ENCODE measurements at regions not wholly inside any gene's neighbourhood (a gene's known extent, or its start where the extent isn't known, plus 50 kb on each side); places are given as distances from the start of the nearest gene placed in this dataset.
"Not testable (repeated sequence)": the region's sequence is repeated elsewhere in the genome, so short reads cannot be mapped to it uniquely, and the experiment has no call there.

GRCh38 chr18:4758980-4759379, 303.9 kb upstream of the DLGAP1 start:
- DNase-seq: no peak

GRCh38 chr18:4755848-4756247, 300.7 kb upstream of the DLGAP1 start:
- no peak for DNase-seq

- not testable (repeated sequence) for DNase-seq
Measured at GRCh38 chr18:4753151-4753550, 298.0 kb upstream of the DLGAP1 start.

- no peak for DNase-seq
Measured at GRCh38 chr18:4751523-4751922, 296.4 kb upstream of the DLGAP1 start.

GRCh38 chr18:4750393-4751346, 295.6 kb upstream of the DLGAP1 start:
- no peak for DNase-seq

GRCh38 chr18:4748975-4749374, 293.9 kb upstream of the DLGAP1 start:
- no peak for DNase-seq

- DNase-seq: no peak
Measured at GRCh38 chr18:4734903-4735302, 279.8 kb upstream of the DLGAP1 start.

GRCh38 chr18:4734021-4734420, 278.9 kb upstream of the DLGAP1 start:
- DNase-seq: no peak

- DNase-seq: no peak
Measured at GRCh38 chr18:4721545-4721944, 266.4 kb upstream of the DLGAP1 start.

- DNase-seq: no peak
Measured at GRCh38 chr18:4720518-4720917, 265.4 kb upstream of the DLGAP1 start.

- DNase-seq: no peak
Measured at GRCh38 chr18:4705894-4706293, 250.8 kb upstream of the DLGAP1 start.

- DNase-seq: no peak
Measured at GRCh38 chr18:4704781-4705180, 249.7 kb upstream of the DLGAP1 start.

- no peak for DNase-seq
Measured at GRCh38 chr18:4691836-4692235, 236.7 kb upstream of the DLGAP1 start.

GRCh38 chr18:4678685-4679084, 223.6 kb upstream of the DLGAP1 start:
- not testable (repeated sequence) for DNase-seq

GRCh38 chr18:4677006-4677405, 221.9 kb upstream of the DLGAP1 start:
- DNase-seq: no peak

GRCh38 chr18:4672162-4672561, 217.1 kb upstream of the DLGAP1 start:
- no peak for DNase-seq

- DNase-seq: no peak
Measured at GRCh38 chr18:4658804-4659203, 203.7 kb upstream of the DLGAP1 start.

GRCh38 chr18:4653418-4653817, 198.3 kb upstream of the DLGAP1 start:
- no peak for DNase-seq

GRCh38 chr18:4641771-4642368, 186.8 kb upstream of the DLGAP1 start:
- DNase-seq: no peak

- DNase-seq: no peak
Measured at GRCh38 chr18:4640349-4641012, 185.4 kb upstream of the DLGAP1 start.

- DNase-seq: no peak
Measured at GRCh38 chr18:4639628-4640310, 184.7 kb upstream of the DLGAP1 start.

- no peak for DNase-seq
Measured at GRCh38 chr18:4638680-4639079, 183.6 kb upstream of the DLGAP1 start.

- DNase-seq: no peak
Measured at GRCh38 chr18:4637876-4638275, 182.8 kb upstream of the DLGAP1 start.
